Uterus (tissue), 3 donors: ENCODE measurements at regions not wholly inside any gene's neighbourhood (a gene's known extent, or its start where the extent isn't known, plus 50 kb on each side); places are given as distances from the start of the nearest gene placed in this dataset.
"Not testable (repeated sequence)": the region's sequence is repeated elsewhere in the genome, so short reads cannot be mapped to it uniquely, and the experiment has no call there.

Experiments used
- DNase-seq, 2 donors: peaks; one replicate each; pipeline ENCODE4 v3.0.0-alpha.2; 2019 to 2020
- H3K27ac ChIP-seq, 2 donors: fragments of 200-600 bp; sonication (generic); 1 replicate in 1 of 2; 2 replicates in 1 of 2; pipeline ENCODE4 v1.5.1; 2016 to 2018
- H3K27me3 ChIP-seq, 2 donors: fragments of 200-600 bp; sonication (generic); one replicate each; pipeline ENCODE4 v1.5.1; 2018 to 2019; ENCODE audit warnings: control low read depth in 1 of 2
- H3K36me3 ChIP-seq, 2 donors: fragments of 200-600 bp; sonication (generic); one replicate each; pipeline ENCODE4 v1.5.1; 2019; ENCODE audit warnings: control low read depth in 1 of 2
- H3K4me1 ChIP-seq, 2 donors: fragments of 200-600 bp; sonication (generic); one replicate each; pipeline ENCODE4 v1.5.1; 2018 to 2019; ENCODE audit warnings: control low read depth in 1 of 2
- H3K4me3 ChIP-seq, 2 donors: fragments of 200-600 bp; sonication (generic); 1 replicate in 1 of 2; 2 replicates in 1 of 2; pipeline ENCODE4 v1.5.1; 2018 to 2019; ENCODE audit warnings: mild to moderate bottlenecking in 1 of 2
- H3K9me3 ChIP-seq, 2 donors: fragments of 200-600 bp; sonication (generic); one replicate each; pipeline ENCODE4 v1.5.1; 2019; ENCODE audit warnings: control low read depth in 1 of 2
- POLR2A ChIP-seq, 2 donors: fragments of 450-650 bp; IDR thresholded peaks; one replicate each; pipeline ENCODE4 v1.6.1; 2016; ENCODE audit warnings: antibody characterized with exemption in 2 of 2, mild to moderate bottlenecking in 1 of 2, moderate library complexity in 1 of 2
- intact Hi-C: fragments of 100-400 bp; cut with DNase I; formaldehyde crosslinking; loops from one replicate; pipeline ENCODE4 v1.15.1; 2023; ENCODE audit warnings: low total_unique reads
- TF ChIP-seq, protein P1 (sequence below), 4 experiments: fragments of 200-600 bp in 2 of 4; fragments of 450-650 bp in 2 of 4; sonication (generic) in 2 of 4; IDR thresholded peaks; one replicate each; pipeline ENCODE4 v1.5.1; 2016 to 2019; ENCODE audit warnings: antibody characterized with exemption in 4 of 4, mild to moderate bottlenecking in 2 of 4, moderate library complexity in 1 of 4
- donor health status: DM: yes; HTN: yes; CAD: no.

- no peaks in the 10 kb centered on the region for H3K4me1 ChIP-seq
- H3K36me3 ChIP-seq, result no peaks in the 10 kb centered on the region
- H3K4me3 ChIP-seq, result no peak overlapping the region
- H3K27ac ChIP-seq, result no peak overlapping the region
- DNase-seq, result no peak
- TF ChIP-seq, protein P1, sequence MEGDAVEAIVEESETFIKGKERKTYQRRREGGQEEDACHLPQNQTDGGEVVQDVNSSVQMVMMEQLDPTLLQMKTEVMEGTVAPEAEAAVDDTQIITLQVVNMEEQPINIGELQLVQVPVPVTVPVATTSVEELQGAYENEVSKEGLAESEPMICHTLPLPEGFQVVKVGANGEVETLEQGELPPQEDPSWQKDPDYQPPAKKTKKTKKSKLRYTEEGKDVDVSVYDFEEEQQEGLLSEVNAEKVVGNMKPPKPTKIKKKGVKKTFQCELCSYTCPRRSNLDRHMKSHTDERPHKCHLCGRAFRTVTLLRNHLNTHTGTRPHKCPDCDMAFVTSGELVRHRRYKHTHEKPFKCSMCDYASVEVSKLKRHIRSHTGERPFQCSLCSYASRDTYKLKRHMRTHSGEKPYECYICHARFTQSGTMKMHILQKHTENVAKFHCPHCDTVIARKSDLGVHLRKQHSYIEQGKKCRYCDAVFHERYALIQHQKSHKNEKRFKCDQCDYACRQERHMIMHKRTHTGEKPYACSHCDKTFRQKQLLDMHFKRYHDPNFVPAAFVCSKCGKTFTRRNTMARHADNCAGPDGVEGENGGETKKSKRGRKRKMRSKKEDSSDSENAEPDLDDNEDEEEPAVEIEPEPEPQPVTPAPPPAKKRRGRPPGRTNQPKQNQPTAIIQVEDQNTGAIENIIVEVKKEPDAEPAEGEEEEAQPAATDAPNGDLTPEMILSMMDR (IDR thresholded peaks at IDR 0.05), result no peak
- TF ChIP-seq POLR2A (IDR thresholded peaks at IDR 0.05), result no peak
- no peaks in the 10 kb centered on the region for H3K27me3 ChIP-seq
- intact Hi-C loops, result no loop called here
- no peaks in the 10 kb centered on the region for H3K9me3 ChIP-seq
Measured at GRCh38 chr1:110266834-110267233, 56.7 kb downstream of the KCNC4 start.

DNA sequence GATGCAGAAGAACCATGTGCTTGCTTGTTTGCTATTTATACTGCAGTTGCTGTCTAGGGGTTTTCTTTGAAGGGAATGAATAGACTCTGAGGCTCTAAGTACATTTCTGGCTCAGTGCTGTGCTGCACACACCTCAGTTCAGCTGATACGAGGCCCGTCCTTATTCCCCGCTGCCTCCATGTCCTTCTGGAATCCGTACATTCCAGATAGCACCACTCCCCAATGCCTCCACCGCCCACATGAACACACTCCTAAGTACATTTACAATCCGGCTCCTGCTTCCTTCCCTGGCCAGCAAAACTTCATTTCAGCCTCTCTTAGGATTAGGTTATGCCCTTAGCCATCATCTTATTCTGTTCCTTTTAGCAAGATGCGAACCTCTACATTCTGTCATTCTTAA is 57.1 kb downstream of the KCNC4 start:
- intact Hi-C loops, result no loop called here
- Histone ChIP-seq H3K36me3 (no peaks in the 10 kb centered on the region), H3K27ac (no peak overlapping the region), H3K4me3 (no peak overlapping the region), H3K4me1 (no peaks in the 10 kb centered on the region), H3K9me3 (no peaks in the 10 kb centered on the region), H3K27me3 (no peaks in the 10 kb centered on the region)
- DNase-seq, result no peak
- no peak for TF ChIP-seq POLR2A (IDR thresholded peaks at IDR 0.05)
- TF ChIP-seq, protein P1 (IDR thresholded peaks at IDR 0.05), result no peak

DNA sequence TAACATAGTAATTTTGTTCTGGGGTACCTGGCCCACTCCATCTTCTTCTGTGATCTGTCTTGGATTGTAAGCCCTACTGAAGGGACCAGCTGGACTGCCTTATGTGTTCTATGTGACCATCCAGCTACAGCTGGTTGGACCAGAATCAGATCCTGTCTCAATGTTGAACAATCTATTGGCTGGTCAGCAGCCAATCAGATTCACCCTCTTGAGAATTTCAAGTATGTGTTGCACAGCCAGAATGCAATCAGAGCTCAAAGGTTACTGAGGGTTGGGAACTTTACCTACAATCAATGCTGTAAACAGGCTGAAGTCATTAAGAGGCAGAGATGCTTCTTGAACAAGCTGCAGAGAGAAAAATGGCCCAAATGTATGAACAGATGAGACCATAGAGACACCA is 61.9 kb downstream of the KCNC4 start:
- intact Hi-C loops, result no loop called here
- H3K4me1 ChIP-seq, result no peaks in the 10 kb centered on the region
- TF ChIP-seq, protein P1 (IDR thresholded peaks at IDR 0.05), result no peak
- no peak for TF ChIP-seq POLR2A (IDR thresholded peaks at IDR 0.05)
- no peaks in the 10 kb centered on the region for H3K27me3 ChIP-seq
- no peaks in the 10 kb centered on the region for H3K9me3 ChIP-seq
- H3K4me3 ChIP-seq, result no peak overlapping the region
- DNase-seq, result no peak
- no peak overlapping the region for H3K27ac ChIP-seq
- H3K36me3 ChIP-seq, result no peaks in the 10 kb centered on the region

DNA sequence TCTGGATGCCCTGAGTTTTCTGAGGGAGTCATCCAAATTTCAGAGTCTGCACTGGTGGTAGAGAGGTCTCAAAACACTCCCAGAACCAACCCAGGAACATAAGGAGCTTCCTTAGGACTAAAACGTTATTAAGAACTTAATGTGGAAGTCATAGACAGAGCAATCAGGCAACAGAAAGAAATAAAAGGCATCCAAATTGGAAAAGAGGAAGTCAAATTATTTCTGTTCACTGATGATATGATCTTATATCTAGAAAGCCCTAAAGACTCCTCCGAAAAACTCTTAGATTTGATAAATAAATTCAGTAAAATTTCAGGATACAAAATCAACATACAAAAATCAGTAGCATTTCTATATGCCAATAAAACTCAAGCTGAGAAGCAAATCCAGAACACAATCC is 63.7 kb downstream of the KCNC4 start:
- H3K36me3 ChIP-seq, DNase-seq, H3K4me1 ChIP-seq, H3K4me3 ChIP-seq, H3K27me3 ChIP-seq, H3K27ac ChIP-seq, H3K9me3 ChIP-seq, intact Hi-C loops: not testable (repeated sequence)

GRCh38 chr1:110280126-110280525 is 59.1 kb upstream of the RBM15 start:
- TF ChIP-seq POLR2A (IDR thresholded peaks at IDR 0.05), result no peak
- TF ChIP-seq, protein P1 (IDR thresholded peaks at IDR 0.05), result no peak
- no peaks in the 10 kb centered on the region for H3K27me3 ChIP-seq

DNA sequence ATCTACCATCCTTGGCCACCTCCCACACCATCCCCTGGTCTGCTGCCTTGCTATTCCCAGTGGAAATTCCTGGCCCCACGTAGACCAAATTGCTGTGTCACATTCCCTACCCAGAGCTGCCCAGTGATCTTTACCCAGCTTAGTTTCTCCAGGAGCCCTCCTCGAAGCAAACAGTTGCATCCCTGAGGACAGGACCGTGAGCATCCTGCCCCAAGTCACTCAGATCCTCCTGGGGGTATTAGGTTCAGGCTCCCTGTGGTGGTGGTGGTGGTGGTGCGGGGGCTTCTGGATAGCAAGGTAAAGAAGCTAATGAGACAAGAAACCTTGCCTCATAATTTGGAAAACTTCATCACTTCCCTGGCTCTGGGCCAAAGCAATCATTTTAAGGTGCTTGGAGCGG is 58.4 kb upstream of the RBM15 start:
- H3K27ac ChIP-seq, result no peak overlapping the region
- H3K4me1 ChIP-seq, result no peaks in the 10 kb centered on the region
- intact Hi-C loops, result no loop called here
- no peak for DNase-seq
- H3K27me3 ChIP-seq, result no peaks in the 10 kb centered on the region
- TF ChIP-seq POLR2A (IDR thresholded peaks at IDR 0.05), result no peak
- TF ChIP-seq, protein P1 (IDR thresholded peaks at IDR 0.05), result no peak
- H3K9me3 ChIP-seq, result no peaks in the 10 kb centered on the region
- no peaks in the 10 kb centered on the region for H3K36me3 ChIP-seq
- H3K4me3 ChIP-seq, result no peak overlapping the region

More at GRCh38 chr1:110280126-110280525, 59.1 kb upstream of the RBM15 start:
- no peak for DNase-seq
- Histone ChIP-seq H3K9me3 (no peaks in the 10 kb centered on the region), H3K4me1 (no peaks in the 10 kb centered on the region), H3K4me3 (no peak overlapping the region), H3K36me3 (no peaks in the 10 kb centered on the region), H3K27ac (no peak overlapping the region)
- intact Hi-C loops, result no loop called here
